ENCODE measurements at regions not wholly inside any gene's neighbourhood (a gene's known extent, or its start where the extent isn't known, plus 50 kb on each side); places are given as distances from the start of the nearest gene placed in this dataset.

DNA sequence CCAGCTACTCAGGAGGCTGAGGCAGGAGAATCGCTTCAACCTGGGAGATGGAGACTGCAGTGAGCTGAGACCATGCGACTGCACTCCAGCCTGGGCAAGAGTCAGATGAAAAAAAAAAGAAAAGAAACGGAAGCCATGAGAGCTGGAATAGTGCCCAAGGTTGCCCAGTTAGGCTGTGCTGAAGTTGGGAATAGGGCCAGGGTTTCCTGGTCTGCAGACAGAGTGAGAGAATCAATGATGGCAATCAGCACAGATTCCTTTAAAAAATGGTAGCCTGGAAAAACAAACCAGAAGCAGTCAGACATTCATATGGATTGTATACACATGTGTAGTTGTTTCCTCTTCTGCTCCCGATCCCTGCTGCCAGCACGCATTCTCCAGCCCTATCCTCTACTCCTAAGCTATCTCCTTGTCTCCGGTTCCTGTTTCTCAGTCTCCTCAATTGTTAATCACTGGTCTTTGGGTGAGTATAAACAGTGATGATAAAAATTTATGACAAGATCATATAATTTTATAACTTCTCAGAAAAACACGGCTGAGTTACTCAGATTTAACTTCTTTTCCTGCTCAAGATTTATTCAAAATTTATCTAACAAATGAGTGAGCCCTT is 316.2 kb upstream of the UMPS start:
- DNase-seq = no peak

DNA sequence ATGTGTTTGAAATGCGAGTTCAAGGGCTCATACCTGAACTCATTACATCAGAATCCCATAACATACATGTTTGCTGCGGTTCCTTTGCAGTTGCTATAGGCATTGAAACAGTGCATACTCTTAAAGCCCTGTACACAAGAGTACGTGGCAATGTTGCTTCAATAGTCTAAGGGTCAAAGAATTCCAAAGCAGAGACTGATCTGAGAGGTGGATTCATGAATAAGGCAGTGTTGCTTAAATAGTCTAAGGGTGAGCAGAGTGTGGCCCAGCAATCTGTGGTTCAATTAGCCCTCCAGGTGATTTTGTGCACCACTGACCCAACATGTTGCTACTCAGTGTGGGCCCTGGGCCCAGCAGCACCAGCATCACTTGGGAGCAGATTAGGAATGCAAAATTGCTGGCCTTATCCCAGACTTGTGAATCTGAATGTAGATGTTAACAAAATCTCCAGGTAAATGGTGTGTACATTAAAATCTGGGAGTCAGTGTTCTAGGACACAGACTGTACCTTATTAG is 314.7 kb upstream of the UMPS start:
- DNase-seq = no peak

DNA sequence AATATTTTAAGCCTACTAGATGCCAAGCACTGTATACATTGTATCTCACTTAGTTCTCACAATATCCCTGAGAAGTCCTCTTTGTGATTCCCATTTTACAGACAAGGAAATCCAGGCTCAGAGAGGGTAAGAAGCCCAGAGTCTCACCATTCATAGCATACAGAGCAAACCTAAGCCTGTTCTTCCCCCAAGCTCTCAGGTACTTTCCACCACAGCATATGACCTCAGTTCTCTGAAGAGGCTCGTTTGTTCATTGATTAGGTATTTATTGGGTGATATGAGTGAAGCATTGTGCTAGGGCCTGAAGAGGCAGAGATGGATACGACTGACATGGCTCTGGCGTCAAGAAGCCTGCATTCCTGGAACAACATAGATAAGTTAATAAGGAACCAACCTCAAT is 310.9 kb upstream of the UMPS start:
- no peak for DNase-seq

DNA sequence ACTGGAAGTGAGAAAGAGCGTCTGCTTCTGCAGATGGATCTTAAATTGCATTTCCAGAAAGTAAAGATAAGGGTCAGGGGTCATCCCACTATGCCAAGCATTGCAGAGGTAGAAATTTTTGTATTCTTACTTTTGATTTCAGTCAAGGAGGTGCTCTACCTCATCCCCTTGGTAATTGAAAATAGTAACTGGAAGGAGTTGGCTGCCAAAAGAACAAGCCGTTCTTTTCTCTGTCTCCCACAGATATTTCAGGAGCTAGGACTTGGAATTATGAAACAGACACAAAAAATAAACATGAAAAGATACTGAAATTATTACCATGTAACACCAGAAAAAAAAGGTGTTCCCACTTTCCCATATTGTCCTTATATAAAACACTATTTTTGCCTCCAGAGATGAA is 309.9 kb upstream of the UMPS start:
- DNase-seq = no peak

- no peak for DNase-seq
Measured at GRCh38 chr3:124422805-124423204, 307.4 kb upstream of the UMPS start.

- no peak for DNase-seq
Measured at GRCh38 chr3:124424396-124424795, 305.9 kb upstream of the UMPS start.

- DNase-seq = no peak
Measured at GRCh38 chr3:124425972-124426371, 304.3 kb upstream of the UMPS start.

- DNase-seq = no peak
Measured at GRCh38 chr3:124428372-124429128, 301.7 kb upstream of the UMPS start.

GRCh38 chr3:124429129-124429815 is 301.0 kb upstream of the UMPS start:
- DNase-seq = no peak

- DNase-seq = no peak
Measured at GRCh38 chr3:124431331-124431994, 298.8 kb upstream of the UMPS start.

GRCh38 chr3:124434176-124434575 is 296.1 kb upstream of the UMPS start:
- no peak for DNase-seq

- DNase-seq = no peak
Measured at GRCh38 chr3:124435467-124435866, 294.8 kb upstream of the UMPS start.

DNA sequence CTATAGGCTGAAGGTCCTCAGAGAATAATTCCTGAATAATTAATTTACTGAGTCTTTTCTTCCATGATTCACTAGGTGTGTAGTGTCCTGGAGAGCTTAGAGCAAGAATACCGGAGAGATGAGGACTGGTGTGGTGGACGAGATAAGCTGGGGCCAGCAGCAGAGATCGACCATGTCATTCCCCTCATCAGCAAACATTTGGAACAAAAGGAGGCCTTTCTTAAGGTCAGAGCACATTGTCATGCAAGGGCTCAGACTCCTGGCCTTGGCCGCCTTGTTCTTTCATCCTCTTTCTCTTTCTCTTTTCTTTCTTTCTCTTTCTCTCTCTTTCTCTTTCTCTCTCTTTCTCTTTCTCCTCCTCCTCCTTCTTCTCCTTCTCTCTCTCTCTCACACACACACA is 291.4 kb upstream of the UMPS start:
- DNase-seq = no peak

- no peak for DNase-seq
Measured at GRCh38 chr3:124439603-124440002, 290.6 kb upstream of the UMPS start.

DNA sequence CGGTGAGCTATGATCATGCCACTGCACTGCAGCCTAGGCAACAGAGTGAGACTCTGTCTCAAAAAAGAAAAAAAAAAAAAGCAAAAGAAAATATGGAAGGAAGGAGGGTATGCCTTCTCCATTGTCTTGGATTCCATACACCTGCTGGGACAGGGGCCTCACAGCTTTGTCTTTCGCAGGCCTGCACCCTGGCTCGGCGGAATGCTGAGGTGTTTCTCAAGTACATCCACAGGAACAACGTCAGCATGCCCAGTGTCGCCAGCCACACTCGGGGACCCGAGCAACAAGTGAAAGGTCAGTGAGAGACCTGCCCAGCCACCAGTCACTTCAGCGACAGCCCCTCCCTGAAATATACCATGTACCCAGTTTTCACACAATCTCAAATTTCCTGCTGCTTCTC is 288.5 kb upstream of the UMPS start:
- DNase-seq = no peak

GRCh38 chr3:124442463-124442862 is 287.8 kb upstream of the UMPS start:
- DNase-seq = no peak

DNA sequence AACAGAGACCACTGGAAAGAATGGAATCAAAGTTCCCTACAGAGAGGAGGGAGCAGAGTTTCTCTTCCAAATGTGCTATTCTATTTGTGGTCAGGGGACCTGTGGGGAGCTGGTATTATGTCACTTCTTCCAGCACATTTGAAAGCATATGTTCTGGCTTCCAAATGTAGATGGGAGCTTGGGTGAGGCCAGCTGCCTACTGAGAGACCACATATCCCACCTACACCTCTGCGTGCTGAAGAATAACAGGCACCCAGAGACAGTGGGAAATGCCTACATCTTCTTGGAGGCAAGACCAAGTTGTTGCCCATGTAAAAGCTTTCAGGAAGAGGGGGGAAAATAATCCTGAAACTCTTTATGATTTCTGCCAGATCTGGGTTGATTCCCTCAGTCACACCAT is 286.8 kb upstream of the UMPS start:
- DNase-seq = no peak

DNA sequence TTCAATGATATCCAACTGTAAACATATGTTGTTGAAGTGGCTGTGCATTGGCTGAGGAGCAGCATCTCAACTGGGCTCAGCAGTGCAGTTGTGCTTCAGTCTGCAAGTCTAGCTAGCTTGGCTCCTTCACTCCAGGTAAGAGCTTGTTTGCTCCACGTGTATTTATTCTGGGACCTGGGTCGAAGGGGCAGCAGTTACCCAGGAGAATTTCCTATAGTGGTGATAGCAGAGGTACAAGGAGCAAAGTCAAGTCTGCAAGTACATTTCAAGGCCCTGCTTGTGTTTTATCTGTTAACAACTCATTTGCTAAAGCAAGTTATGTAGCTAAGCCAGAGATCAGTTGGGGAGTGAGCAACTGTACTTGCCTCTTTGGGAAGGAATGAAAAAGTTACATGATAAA is 286.2 kb upstream of the UMPS start:
- DNase-seq = no peak

DNA sequence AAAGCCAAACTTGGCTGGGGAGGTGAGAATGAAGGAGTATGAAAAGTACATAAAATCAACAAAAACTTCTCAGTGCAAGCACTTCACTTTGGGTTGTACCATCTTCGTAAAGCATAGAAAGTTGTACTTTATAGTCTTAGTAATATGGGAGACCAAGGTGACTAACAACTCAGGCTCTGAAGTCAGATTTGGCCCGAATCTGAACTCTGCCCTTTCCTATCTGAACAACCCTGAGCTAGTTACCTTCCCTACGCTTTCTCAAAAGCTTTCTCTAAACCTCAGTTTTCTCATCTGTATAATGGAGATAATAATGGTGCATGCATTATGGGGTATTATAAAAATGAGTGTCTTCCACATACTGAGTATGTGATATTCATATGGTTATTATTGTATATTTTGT is 285.4 kb upstream of the UMPS start:
- no peak for DNase-seq

DNA sequence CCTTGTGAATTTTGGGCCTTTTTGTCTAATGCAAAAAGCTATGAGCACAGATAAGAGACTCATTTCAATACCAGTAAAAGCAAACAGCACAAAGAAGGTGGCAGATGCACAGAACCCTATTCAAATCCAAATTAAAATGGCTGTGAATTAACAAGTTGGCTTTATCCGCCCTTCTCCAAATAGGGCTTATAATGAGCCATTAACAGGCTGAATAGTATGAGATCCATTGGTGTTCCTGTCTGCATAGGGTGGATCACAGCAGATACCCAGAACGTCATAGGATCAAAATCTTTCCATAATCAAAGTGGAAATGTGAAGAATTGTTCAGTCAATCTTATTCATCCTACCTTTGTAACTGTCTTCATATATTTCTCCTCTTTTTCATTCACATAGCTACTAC is 282.4 kb upstream of the UMPS start:
- no peak for DNase-seq

- no peak for DNase-seq
Measured at GRCh38 chr3:124448954-124449353, 281.3 kb upstream of the UMPS start.

- DNase-seq = no peak
Measured at GRCh38 chr3:124450366-124450765, 279.9 kb upstream of the UMPS start.

DNA sequence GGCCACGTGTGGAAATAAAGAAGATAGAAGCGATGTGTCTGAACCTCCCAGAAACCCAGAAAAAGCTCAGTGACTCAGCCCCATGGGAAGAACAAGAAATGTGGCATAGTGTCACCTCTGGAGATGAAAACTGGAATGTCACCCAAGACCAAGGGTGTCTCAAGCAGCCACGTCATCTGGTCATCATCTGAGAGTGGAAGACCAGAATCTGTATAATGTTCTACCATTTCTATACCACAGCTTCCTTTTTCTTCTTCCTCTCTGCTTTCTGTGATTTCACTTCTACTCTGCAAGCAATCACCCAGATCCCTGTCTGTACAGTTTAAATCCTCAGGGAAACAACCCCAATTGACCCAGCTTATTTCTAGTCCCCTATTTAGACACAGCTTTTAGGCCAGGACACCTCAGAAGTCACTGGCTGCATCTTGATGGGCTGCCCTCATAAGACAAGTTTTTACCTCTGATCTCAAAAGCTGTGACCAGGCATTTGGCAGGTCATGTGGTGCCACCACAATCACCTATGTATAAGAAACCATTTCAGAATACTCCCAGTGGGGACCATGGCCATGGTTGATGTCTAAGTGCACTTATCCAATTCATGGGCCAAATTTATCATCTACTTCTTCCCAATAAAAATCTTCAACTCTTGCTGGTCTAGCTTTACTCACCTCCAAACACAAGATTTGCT is 278.5 kb upstream of the UMPS start:
- no peak for DNase-seq
